ENCODE measurements at regions not wholly inside any gene's neighbourhood (a gene's known extent, or its start where the extent isn't known, plus 50 kb on each side); places are given as distances from the start of the nearest gene placed in this dataset.
"Not testable (repeated sequence)": the region's sequence is repeated elsewhere in the genome, so short reads cannot be mapped to it uniquely, and the experiment has no call there.

- DNase-seq = peak; percentile 91 to 92
These were observed 132.3 kb upstream of the C11orf58 start for GRCh38 chr11:16605894-16606783.

DNA sequence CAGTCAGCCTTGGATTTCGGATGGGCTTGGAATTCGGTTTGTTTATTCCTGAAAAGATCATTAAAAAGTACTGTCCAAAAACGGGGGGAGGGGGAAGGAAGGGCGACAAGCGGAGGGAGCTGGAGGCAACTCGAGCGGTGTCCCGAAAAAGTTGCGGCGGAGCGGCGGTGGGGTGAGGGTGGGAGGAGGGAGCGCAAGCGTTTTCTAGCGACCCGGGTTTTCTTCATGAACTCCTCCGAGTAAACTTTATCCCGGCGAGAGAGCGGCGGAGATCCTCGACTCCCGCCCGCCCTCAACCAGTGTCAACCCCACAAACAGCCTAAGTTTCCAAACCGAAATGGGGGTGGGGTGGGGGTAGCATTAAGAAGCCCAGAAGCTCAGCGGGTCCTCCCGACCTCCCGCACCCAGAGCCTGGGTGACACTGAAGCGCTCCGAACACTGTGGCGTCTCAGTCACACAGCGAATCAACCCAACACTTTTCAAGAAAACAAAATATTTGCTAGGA is 133.0 kb upstream of the C11orf58 start:
- peak; percentile 30 to 31 for DNase-seq

- DNase-seq = peak in 1 of 2 experiments; percentile 36
These were observed 133.6 kb upstream of the C11orf58 start for GRCh38 chr11:16604794-16605388.

DNA sequence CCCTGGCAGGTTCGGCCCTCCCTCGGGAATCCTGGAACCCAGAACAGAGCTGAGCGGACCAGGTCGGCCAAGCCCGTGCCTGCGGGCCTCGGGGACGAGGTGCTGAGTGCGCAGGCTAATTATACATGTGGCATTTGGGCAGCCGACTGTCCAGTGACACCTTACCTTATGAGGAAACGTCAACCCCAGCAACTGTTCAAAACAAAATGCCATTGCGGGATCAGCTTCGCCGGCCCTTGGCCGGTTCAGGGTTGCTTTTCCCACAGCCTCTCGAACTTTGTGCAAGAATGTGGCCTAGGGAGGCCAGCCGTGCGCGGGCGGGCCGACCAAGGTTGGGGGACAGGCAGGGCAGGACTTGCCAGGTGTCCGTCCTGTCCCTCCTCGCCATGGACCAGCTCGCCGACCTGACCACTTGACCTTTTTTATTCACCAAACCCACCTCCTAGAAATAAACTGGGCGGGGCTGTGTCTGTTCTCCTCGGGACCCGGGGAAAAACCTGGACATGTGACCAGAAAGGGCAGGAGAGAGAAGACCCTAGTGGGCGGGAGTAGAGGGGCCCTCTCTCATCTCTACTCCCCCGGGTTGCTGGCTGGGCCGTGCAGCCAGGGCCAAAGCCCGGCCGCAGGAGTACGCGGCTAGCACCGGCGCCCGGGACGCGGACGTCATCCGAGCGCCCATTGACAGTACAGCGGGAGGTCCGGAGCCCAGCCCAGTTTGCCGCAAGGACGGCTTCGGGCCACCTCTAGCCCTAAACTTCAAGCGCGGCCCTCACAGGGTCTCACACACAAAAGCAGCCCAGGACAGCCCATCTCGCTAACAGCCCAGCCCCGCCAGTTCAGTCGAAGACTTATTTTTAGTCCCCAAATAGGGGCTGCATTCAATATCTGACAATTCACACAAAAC is 134.3 kb upstream of the C11orf58 start:
- DNase-seq = peak in 1 of 2 experiments; percentile 21

GRCh38 chr11:16603245-16603644 is 135.2 kb upstream of the C11orf58 start:
- no peak for DNase-seq

DNA sequence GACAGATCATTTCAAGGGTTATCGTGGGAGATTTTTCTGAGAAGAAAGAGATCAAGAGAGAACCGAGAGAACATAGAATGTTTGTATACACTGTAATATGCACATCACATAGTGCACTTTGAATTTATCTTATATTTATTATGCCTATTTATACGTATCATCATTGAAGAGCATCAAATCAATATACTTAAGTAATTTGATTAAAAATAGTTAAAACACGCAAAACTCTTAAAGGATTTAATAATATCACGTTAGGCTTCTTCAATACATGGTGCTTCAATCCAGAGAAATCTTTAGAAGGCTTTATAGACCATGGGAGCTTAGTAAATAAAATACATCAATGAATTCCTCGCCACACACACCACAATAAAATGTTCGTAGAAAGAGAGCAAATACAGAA is 139.5 kb upstream of the C11orf58 start:
- no peak for DNase-seq

DNA sequence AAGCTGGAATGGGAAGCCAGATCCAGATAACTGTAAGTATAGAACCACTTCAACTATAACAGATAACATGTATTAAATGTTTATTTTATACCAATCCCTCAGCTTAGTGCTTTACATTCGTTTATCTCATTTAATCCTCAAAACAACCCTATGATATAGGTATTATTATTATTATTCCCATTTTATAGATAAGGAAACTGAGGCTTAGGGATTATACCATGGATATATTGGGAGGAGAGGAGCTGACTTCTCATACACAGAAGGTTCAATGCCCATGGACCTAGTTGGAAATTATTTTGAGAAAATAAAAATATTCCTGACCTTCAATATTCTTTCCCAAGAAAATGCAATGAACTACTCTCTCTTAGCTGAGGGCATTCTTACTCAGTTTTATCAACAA is 140.4 kb upstream of the C11orf58 start:
- DNase-seq = no peak

DNA sequence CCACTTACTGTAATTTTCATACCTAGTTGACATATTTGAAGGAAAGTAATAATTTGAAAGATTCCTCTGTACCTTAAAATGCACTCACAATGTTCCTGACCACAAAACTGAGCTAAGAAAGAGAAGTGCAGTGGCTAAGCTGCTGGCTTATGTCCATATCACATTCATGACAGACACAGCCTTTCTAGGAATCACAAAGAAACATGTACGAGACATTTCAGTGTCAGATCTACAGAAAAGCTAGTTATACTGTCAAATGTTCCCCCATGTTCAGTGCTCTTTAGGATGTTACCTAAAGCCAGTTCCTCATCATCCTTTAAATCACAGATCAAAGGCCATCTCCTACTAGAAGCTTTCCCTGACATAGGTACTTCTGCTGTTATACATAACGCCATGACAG is 142.2 kb upstream of the C11orf58 start:
- DNase-seq = no peak

DNA sequence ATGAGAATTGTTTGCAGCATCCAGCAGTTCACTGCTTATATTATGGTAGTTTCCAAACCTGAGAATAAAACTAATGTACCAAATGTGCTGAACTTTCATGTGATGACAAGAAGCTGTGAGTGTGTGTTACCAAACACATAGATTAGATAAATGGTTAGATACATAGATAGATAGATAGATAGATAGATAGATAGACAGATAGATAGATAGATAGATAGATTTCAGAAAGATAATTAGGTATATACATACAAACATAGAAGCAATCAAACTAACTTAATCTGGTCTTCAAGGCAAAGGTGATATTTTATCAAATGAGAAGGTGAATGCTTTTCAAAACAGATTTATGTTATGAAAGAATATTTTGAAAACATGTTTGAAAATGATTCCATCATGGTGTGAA is 147.3 kb upstream of the C11orf58 start:
- DNase-seq = no peak

- DNase-seq = no peak
These were observed 150.8 kb upstream of the C11orf58 start for GRCh38 chr11:16587670-16588069.

- DNase-seq = no peak
These were observed 153.9 kb upstream of the C11orf58 start for GRCh38 chr11:16584569-16584968.

DNA sequence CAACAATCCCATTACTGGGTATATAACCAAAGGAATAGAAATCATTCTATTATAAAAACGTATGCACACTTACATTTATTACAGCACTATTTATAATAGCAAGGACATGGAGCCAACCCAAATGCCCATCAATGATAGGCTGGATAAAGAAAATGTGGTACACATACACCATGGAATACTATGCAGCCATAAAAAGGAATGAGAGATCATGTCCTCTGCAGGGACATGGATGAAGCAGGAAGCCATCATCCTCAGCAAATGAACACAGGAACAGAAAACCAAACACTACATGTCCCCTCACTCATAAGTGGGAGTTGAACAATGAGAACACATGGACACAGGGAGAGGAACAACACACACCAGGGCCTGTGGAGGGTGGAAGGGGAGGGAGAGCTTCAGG is 157.4 kb upstream of the C11orf58 start:
- DNase-seq = not testable (repeated sequence)

DNA sequence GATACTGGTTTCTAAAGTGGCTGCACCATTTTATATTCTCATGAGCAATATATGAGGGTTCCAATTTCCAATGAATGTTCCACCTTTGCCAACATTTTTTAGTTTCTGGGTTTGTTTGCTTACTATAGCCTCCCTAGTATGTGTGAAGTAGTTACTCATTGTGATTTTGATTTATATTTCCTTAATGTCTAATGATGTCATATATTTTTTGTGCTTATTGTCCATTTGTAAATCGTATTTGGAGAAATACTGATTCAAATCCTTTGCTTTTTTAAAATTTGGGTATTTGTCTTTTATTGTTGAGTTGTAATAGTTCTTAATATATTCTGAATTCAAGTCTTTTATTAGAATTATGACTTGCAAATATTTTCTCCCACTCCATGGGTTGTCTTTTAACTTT is 161.0 kb upstream of the C11orf58 start:
- no peak for DNase-seq

GRCh38 chr11:16574889-16575288 is 163.6 kb upstream of the C11orf58 start:
- not testable (repeated sequence) for DNase-seq

GRCh38 chr11:16572945-16573344 is 165.5 kb upstream of the C11orf58 start:
- DNase-seq = no peak

GRCh38 chr11:16561150-16561549 is 177.3 kb upstream of the C11orf58 start:
- DNase-seq = no peak

DNA sequence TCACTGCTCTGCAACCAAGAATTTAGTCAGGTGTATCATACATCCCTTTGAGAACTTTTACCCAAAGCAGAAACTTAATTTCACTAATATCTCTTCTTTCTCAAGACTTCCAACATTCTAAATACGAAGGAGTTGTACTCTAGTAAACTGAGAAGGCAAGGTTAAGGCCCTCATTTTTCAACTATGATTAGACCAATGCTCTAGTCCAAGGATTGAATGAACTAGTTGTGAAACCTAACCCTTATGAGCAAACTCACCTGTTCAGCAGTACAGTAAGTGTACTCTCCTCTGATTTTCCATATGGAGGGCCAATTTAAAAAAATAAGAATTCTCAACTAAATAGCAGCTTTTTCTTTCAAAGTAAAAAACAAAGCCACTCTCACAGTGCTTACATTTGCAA is 180.0 kb upstream of the C11orf58 start:
- DNase-seq = no peak

DNA sequence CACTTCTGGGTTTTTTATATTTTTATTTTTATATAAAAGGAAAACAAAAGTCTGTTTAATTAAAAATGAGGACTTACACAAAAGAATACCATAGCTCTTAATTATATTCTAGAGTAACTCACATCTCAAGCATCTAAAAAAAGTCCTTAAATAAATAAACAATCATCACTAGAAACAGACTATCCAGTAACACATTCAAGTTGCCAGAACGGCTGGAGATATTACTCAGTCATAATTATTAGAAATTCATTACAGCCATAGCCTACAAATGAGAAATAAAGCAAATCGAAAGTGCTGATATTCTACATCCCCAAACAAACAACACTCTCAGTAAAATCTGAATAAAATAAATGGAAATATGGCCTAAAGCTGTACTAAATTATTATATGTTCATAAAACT is 182.5 kb upstream of the C11orf58 start:
- DNase-seq = no peak

- DNase-seq = no peak
These were observed 184.1 kb upstream of the C11orf58 start for GRCh38 chr11:16554361-16554760.

GRCh38 chr11:16547879-16548278 is 190.6 kb upstream of the C11orf58 start:
- no peak for DNase-seq

DNA sequence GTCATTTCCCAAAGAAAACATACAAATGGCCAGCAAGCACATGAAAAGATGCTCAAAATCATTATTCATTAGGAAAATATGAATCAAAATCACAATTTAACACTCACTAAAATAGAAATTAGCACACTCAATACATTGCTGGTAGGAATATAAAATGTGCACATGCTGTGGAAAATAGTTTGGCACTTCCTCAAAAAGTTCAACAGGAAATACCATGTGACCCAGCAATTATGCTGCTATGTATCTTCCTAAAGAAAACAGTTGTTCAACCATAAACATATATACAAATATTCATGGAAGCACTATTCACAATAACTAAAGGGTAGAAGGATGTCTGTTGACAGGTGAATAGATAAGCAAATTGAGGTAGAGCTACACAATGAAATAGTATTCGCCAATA is 187.3 kb upstream of the SOX6 start:
- DNase-seq = no peak

- DNase-seq = no peak
These were observed 186.0 kb upstream of the SOX6 start for GRCh38 chr11:16542353-16542752.

DNA sequence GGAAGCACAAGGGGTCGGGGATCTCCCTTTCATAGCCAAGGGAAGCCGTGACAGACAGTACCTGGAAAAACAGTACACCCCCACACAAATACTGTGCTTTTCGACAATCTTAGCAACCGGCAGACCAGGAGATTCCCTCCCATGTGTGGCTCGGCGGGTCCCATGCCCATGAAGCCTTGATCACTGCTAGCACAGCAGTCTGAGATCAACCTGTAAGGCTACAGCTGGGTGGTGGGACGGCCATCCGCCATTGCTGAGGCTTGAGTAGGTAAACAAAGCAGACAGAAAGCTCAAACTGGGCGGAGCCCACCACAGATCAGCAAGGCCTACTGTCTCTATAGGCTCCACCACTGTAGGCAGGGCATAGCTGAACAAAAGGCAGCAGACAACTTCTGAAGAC is 180.2 kb upstream of the SOX6 start:
- no peak for DNase-seq
